ENCODE measurements at regions not wholly inside any gene's neighbourhood (a gene's known extent, or its start where the extent isn't known, plus 50 kb on each side); places are given as distances from the start of the nearest gene placed in this dataset.

DNA sequence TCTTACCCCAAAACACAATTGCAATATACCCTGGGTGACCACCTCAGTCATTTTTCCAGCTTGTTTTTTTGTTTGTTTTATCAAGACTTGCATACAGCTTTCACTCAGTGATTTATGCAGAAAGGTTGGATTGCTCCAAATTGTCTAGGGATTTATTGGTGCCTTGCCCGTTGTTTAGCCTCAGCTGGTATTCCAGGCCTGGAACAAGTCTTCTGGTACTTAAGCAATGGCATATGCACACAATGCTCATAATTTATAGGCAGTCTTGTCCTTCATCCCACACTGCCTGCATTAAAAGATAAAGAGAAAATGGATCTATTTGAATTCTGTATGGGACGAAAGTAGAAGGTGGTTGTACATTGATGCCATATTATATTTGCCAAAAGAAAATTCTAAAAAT is 392.5 kb downstream of the ADAMTS20 start:
- TF ChIP-seq, protein P1, sequence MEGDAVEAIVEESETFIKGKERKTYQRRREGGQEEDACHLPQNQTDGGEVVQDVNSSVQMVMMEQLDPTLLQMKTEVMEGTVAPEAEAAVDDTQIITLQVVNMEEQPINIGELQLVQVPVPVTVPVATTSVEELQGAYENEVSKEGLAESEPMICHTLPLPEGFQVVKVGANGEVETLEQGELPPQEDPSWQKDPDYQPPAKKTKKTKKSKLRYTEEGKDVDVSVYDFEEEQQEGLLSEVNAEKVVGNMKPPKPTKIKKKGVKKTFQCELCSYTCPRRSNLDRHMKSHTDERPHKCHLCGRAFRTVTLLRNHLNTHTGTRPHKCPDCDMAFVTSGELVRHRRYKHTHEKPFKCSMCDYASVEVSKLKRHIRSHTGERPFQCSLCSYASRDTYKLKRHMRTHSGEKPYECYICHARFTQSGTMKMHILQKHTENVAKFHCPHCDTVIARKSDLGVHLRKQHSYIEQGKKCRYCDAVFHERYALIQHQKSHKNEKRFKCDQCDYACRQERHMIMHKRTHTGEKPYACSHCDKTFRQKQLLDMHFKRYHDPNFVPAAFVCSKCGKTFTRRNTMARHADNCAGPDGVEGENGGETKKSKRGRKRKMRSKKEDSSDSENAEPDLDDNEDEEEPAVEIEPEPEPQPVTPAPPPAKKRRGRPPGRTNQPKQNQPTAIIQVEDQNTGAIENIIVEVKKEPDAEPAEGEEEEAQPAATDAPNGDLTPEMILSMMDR (conservative IDR thresholded peaks at IDR 0.05), result no peak
- H3K27ac ChIP-seq, result no peak overlapping the region

DNA sequence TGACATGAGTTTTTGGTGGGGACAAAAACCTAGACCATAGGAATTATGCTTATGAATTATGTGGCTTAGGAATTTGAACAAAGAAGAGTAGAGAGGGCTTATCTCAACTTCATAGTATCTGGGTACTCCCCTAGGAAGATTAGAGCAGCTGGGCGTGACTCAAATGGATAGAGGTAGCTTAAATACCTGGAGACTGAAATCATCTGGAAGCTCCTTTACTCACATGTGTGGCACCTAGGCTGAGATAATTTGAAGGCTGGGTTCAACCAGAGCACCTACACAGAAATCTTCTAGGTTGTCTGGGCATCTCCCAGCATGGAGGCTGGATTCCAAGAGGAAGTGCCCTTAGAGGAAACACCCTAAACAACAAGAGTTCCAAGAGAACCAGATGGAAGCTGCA is 393.9 kb downstream of the ADAMTS20 start:
- TF ChIP-seq, protein P1 (conservative IDR thresholded peaks at IDR 0.05), result no peak
- no peak overlapping the region for H3K27ac ChIP-seq

DNA sequence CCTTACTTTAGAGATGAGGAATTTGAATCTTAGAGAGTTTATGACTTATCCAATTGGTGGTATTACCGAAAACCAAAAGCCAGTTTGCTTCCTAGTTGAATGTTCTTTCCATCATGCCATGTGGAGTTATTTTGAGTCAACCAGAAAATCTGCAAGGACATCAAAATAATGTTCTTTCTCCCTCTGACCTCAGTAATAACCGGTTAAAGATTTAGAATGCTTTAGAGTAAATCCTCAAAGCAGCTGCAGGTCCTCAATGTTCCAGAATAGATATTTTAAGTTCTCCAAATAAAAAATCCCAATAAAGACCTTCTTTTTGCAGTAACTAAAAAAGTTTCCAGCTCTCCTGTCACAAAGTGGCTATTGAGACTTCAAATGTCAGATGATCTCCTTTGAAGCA is 396.6 kb downstream of the ADAMTS20 start:
- TF ChIP-seq, protein P1 (conservative IDR thresholded peaks at IDR 0.05), result no peak
- no peak overlapping the region for H3K27ac ChIP-seq

DNA sequence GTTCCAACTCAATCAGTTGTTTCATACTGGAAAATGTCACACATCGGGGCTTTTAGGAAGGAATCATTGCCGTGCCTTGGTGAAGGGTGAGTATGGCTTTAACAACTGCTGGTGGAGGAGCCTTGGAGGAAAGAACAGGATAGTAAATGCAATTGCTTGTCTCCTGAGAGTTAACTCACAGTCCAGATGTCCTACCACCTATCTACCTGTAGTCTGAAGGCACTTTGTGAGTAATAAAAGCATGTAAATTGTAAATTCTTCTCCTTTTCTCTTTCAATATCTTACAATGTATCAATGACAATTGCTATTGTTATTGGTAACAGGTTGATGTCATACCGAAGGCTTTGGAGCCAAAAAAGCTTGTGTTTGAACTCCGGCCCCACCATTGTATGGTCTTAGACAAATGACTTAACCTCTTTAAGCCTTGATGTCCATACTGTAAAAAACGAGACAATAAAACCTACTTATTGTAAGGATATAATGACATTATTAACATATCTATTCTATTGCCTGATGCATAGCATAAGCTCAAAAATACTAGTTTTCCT is 397.4 kb downstream of the ADAMTS20 start:
- TF ChIP-seq, protein P1 (conservative IDR thresholded peaks at IDR 0.05), result no peak
- no peak overlapping the region for H3K27ac ChIP-seq

DNA sequence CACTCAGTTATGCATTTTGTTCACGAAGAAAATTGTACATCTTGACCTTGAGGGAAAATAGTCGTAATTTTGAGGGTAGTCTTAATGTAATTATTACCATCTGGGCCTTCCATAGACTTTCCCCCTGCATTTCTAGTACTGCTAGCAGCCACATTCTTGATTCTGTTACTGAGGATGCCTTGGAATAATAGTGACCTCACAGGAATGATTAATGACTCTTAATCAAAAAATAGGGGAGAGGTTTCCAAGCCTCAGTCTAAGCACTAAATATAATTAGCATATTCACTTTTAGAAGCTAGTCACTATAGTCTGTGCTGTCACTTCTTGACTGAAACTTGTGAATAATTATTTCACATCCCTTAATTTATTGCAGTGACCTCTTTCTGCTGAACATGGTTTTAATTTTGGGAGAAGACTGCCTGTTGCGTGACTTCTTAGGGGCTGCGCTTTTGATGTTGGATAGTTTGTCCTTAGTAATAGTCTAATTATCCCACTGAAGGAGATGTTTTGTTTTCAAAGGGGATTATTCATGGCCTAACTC is 400.5 kb downstream of the ADAMTS20 start:
- H3K27ac ChIP-seq, result no peak overlapping the region
- TF ChIP-seq, protein P1 (conservative IDR thresholded peaks at IDR 0.05), result no peak

DNA sequence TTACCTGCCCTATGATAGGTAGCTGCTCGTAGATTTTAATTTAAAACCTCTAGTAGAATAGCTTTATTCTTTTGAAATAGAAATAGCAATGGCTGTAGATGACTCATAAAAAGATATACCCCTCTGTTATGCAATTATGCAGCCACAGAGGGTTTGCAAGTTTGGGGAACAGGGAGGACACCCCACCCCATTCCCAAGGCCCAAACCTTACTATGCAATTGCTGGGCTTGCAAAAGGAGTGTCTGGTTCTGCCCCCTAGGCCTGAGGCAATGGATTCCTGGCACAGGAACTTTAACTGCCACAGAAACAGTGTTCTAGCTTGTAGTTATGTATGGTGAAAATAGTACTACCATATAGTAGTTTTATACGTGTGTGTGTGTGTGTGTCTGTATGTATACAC is 403.3 kb downstream of the ADAMTS20 start:
- TF ChIP-seq, protein P1 (conservative IDR thresholded peaks at IDR 0.05), result no peak
- H3K27ac ChIP-seq, result no peak overlapping the region

DNA sequence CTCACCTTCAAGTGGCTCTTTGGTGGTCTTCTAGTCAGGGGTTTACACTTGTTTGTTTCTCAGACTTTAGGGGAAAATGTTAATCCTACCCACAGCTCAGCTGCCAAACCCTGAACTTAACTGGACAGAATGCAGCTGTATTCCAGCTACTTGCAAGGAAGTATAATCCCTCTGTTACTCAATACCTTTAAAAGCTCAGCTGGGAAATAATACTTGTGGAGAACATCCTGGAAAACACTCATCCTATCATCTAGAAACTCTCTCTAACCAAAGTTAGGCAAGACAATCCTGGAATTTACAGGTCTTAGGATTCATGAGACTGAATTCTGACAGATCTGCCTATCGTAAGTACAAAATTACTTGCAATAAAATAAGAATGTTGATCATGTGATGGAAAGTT is 404.1 kb downstream of the ADAMTS20 start:
- TF ChIP-seq, protein P1 (conservative IDR thresholded peaks at IDR 0.05), result no peak
- H3K27ac ChIP-seq, result no peak overlapping the region
